Trophoblast cell (in vitro differentiated cells and primary cell): ENCODE measurements at regions not wholly inside any gene's neighbourhood (a gene's known extent, or its start where the extent isn't known, plus 50 kb on each side); places are given as distances from the start of the nearest gene placed in this dataset.

Experiments
- DNase-seq, 2 donors: peaks; one replicate each; pipeline ENCODE4 v3.0.0-alpha.2; 2016
- H2AFZ ChIP-seq: 2 replicates; pipeline ENCODE4 v1.6.1; 2013; ENCODE audit warnings: low read length, moderate library complexity, mild to moderate bottlenecking; ENCODE audit not compliant: insufficient read depth, poor library complexity
- H2AK5ac ChIP-seq: 2 replicates; pipeline ENCODE4 v1.6.1; 2013; ENCODE audit warnings: mild to moderate bottlenecking, low read length
- H2BK120ac ChIP-seq: 2 replicates; pipeline ENCODE4 v1.6.1; 2013; ENCODE audit warnings: low read length, mild to moderate bottlenecking, moderate library complexity; ENCODE audit not compliant: insufficient read depth, poor library complexity
- H2BK12ac ChIP-seq: 2 replicates; pipeline ENCODE4 v1.6.1; 2013; ENCODE audit warnings: mild to moderate bottlenecking, low read length, moderate library complexity
- H2BK5ac ChIP-seq: 2 replicates; pipeline ENCODE4 v1.6.1; 2013; ENCODE audit warnings: low read length, low read depth, moderate library complexity, mild to moderate bottlenecking; ENCODE audit not compliant: poor library complexity
- H3K14ac ChIP-seq: 2 replicates; pipeline ENCODE4 v1.6.1; 2013; ENCODE audit warnings: mild to moderate bottlenecking, low read length
- H3K18ac ChIP-seq: 2 replicates; pipeline ENCODE4 v1.6.1; 2013; ENCODE audit warnings: mild to moderate bottlenecking, low read length
- H3K23ac ChIP-seq: 2 replicates; pipeline ENCODE4 v1.6.1; 2013; ENCODE audit warnings: low read length
- H3K27ac ChIP-seq: 2 replicates; pipeline ENCODE4 v1.5.1; 2013; ENCODE audit warnings: low read depth, mild to moderate bottlenecking, inconsistent platforms, low read length, moderate library complexity
- H3K27me3 ChIP-seq: 2 replicates; pipeline ENCODE4 v1.6.1; 2013; ENCODE audit warnings: inconsistent platforms, mild to moderate bottlenecking, low read length, moderate library complexity; ENCODE audit not compliant: insufficient read depth
- H3K36me3 ChIP-seq, 2 experiments: 1 replicate in 1 of 2; 2 replicates in 1 of 2; pipeline ENCODE4 v1.6.1; 2013; ENCODE audit warnings: low read length in 2 of 2, mild to moderate bottlenecking in 2 of 2, moderate library complexity in 1 of 2; ENCODE audit not compliant: insufficient read depth in 2 of 2, control insufficient read depth in 1 of 2
- H3K4ac ChIP-seq: 2 replicates; pipeline ENCODE4 v1.6.1; 2013; ENCODE audit warnings: low read depth, mild to moderate bottlenecking, low read length, moderate library complexity
- H3K4me1 ChIP-seq, 2 experiments: 1 replicate in 1 of 2; 2 replicates in 1 of 2; pipeline ENCODE4 v1.6.1; 2013; ENCODE audit warnings: low read length in 2 of 2, mild to moderate bottlenecking in 2 of 2, moderate library complexity in 1 of 2; ENCODE audit not compliant: insufficient read depth in 2 of 2, control insufficient read depth in 1 of 2
- H3K4me2 ChIP-seq: 2 replicates; pipeline ENCODE4 v1.6.1; 2013; ENCODE audit warnings: inconsistent platforms, mild to moderate bottlenecking, low read length, moderate library complexity
- H3K4me3 ChIP-seq: 2 replicates; pipeline ENCODE4 v1.5.1; 2013; ENCODE audit warnings: mild to moderate bottlenecking, low read depth, low read length, inconsistent platforms
- H3K79me1 ChIP-seq: one replicate; pipeline ENCODE4 v1.6.1; 2013; ENCODE audit warnings: low read length
- H3K79me2 ChIP-seq: 2 replicates; pipeline ENCODE4 v1.6.1; 2013; ENCODE audit warnings: low read length, mild to moderate bottlenecking; ENCODE audit not compliant: control insufficient read depth, insufficient read depth, poor library complexity
- H3K9ac ChIP-seq: 2 replicates; pipeline ENCODE4 v1.6.1; 2013; ENCODE audit warnings: mild to moderate bottlenecking, low read length
- H3K9me3 ChIP-seq: 2 replicates; pipeline ENCODE4 v1.6.1; 2013; ENCODE audit warnings: low read depth, mild to moderate bottlenecking, control low read depth, inconsistent platforms, low read length; ENCODE audit not compliant: insufficient read depth
- H4K12ac ChIP-seq: 2 replicates; pipeline ENCODE4 v1.6.1; 2013; ENCODE audit warnings: low read depth, mild to moderate bottlenecking, low read length, moderate library complexity
- H4K8ac ChIP-seq: 2 replicates; pipeline ENCODE4 v1.6.1; 2013; ENCODE audit warnings: low read depth, mild to moderate bottlenecking, low read length, moderate library complexity
- H4K91ac ChIP-seq: one replicate; pipeline ENCODE4 v1.6.1; 2013; ENCODE audit warnings: low read depth, mild to moderate bottlenecking, low read length, moderate library complexity
- WGBS: extraction: QIAGEN DNeasy Blood & Tissue Kit; methylation state at CpG from one replicate; pipeline ENCODE4 v1.1.7; 2013; ENCODE audit warnings: missing lambda C conversion rate; ENCODE audit not compliant: insufficient read length, insufficient coverage; ENCODE audit errors: extremely low coverage; 5-methylcytosine and 5-hydroxymethylcytosine counted together

- Histone ChIP-seq H2AFZ (no peak overlapping the region), H4K8ac (no peak overlapping the region), H3K27ac (no peak overlapping the region), H3K27me3 (no peaks in the 10 kb centered on the region), H3K4me2 (no peak overlapping the region), H4K91ac (no peak overlapping the region), H3K4me1 (no peaks in the 10 kb centered on the region), H3K14ac (no peak overlapping the region), H3K18ac (no peak overlapping the region), H2BK120ac (no peak overlapping the region), H3K9ac (no peak overlapping the region), H4K12ac (no peak overlapping the region), H2AK5ac (no peak overlapping the region), H3K4me3 (no peak overlapping the region), H3K4ac (no peak overlapping the region), H2BK12ac (no peak overlapping the region), H3K9me3 (no peaks in the 10 kb centered on the region), H3K79me2 (no peaks in the 10 kb centered on the region), H2BK5ac (no peak overlapping the region), H3K36me3 (no peaks in the 10 kb centered on the region), H3K23ac (no peak overlapping the region), H3K79me1 (no peaks in the 10 kb centered on the region)
- no CpG with 5 or more reads among the region's 2 CpGs for WGBS
- DNase-seq = no peak
Observed at GRCh38 chr4:117477925-117478324, 392.5 kb upstream of the TRAM1L1 start.

GRCh38 chr4:117478702-117479101 lies 393.3 kb upstream of the TRAM1L1 start:
- DNase-seq = no peak
- Histone ChIP-seq H3K9ac (no peak overlapping the region), H3K4me1 (no peaks in the 10 kb centered on the region), H4K12ac (no peak overlapping the region), H3K79me1 (no peaks in the 10 kb centered on the region), H2BK12ac (no peak overlapping the region), H3K18ac (no peak overlapping the region), H3K23ac (no peak overlapping the region), H2AFZ (no peak overlapping the region), H3K79me2 (no peaks in the 10 kb centered on the region), H3K9me3 (no peaks in the 10 kb centered on the region), H3K14ac (no peak overlapping the region), H2BK120ac (no peak overlapping the region), H4K91ac (no peak overlapping the region), H4K8ac (no peak overlapping the region), H3K27ac (no peak overlapping the region), H3K4me2 (no peak overlapping the region), H3K4ac (no peak overlapping the region), H3K36me3 (no peaks in the 10 kb centered on the region), H2AK5ac (no peak overlapping the region), H3K27me3 (no peaks in the 10 kb centered on the region), H3K4me3 (no peak overlapping the region), H2BK5ac (no peak overlapping the region)

GRCh38 chr4:117479673-117480072 lies 394.3 kb upstream of the TRAM1L1 start:
- no peak for DNase-seq
- Histone ChIP-seq H3K27me3 (no peaks in the 10 kb centered on the region), H3K9me3 (no peaks in the 10 kb centered on the region), H3K27ac (no peak overlapping the region), H2BK120ac (no peak overlapping the region), H3K14ac (no peak overlapping the region), H3K79me2 (no peaks in the 10 kb centered on the region), H3K79me1 (no peaks in the 10 kb centered on the region), H3K4me2 (no peak overlapping the region), H2AFZ (peak overlapping the region; percentile 28), H3K4me1 (no peaks in the 10 kb centered on the region), H4K8ac (no peak overlapping the region), H4K12ac (no peak overlapping the region), H4K91ac (no peak overlapping the region), H3K36me3 (no peaks in the 10 kb centered on the region), H3K4me3 (no peak overlapping the region), H3K18ac (no peak overlapping the region), H2BK5ac (no peak overlapping the region), H3K23ac (no peak overlapping the region), H3K9ac (no peak overlapping the region), H2BK12ac (no peak overlapping the region), H2AK5ac (no peak overlapping the region), H3K4ac (no peak overlapping the region)
- no CpG with 5 or more reads among the region's 6 CpGs for WGBS

DNA sequence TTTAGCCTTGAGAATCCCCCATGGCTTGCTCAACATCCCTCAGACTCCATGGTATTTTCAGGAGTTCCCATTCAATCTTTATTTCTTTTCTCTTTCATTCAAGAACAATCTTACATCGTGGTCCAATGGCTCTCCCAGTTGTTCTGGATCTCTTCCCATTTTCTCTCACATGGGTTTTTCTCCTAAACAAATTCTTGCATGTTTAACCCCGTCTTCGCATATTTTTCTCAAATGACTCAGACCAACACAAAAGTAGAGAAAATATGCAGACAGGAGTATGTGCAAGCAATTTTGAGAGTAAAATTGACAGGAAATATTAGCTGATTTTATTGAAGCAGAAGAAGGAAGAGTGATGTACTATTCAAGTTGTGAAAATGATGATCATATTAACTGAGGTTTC lies 396.4 kb upstream of the TRAM1L1 start:
- no peak overlapping the region for H2AK5ac ChIP-seq
- no peaks in the 10 kb centered on the region for H3K36me3 ChIP-seq
- no peak overlapping the region for H3K14ac ChIP-seq
- no peaks in the 10 kb centered on the region for H3K4me1 ChIP-seq
- no peaks in the 10 kb centered on the region for H3K79me2 ChIP-seq
- no peak overlapping the region for H3K4me3 ChIP-seq
- H3K18ac ChIP-seq = no peak overlapping the region
- no peak overlapping the region for H4K12ac ChIP-seq
- H4K8ac ChIP-seq = no peak overlapping the region
- H2BK5ac ChIP-seq = no peak overlapping the region
- H3K9me3 ChIP-seq = no peaks in the 10 kb centered on the region
- H3K79me1 ChIP-seq = no peaks in the 10 kb centered on the region
- no peak overlapping the region for H3K4me2 ChIP-seq
- WGBS = no CpG with 5 or more reads among the region's 3 CpGs
- no peak overlapping the region for H2AFZ ChIP-seq
- H2BK12ac ChIP-seq = no peak overlapping the region
- DNase-seq = peak in 1 of 2 donors; percentile 6
- no peaks in the 10 kb centered on the region for H3K27me3 ChIP-seq
- no peak overlapping the region for H3K23ac ChIP-seq
- no peak overlapping the region for H3K4ac ChIP-seq
- H4K91ac ChIP-seq = no peak overlapping the region
- no peak overlapping the region for H2BK120ac ChIP-seq
- H3K9ac ChIP-seq = no peak overlapping the region
- no peak overlapping the region for H3K27ac ChIP-seq
